GM12874 (cell line): ENCODE measurements at regions not wholly inside any gene's neighbourhood (a gene's known extent, or its start where the extent isn't known, plus 50 kb on each side); places are given as distances from the start of the nearest gene placed in this dataset.

Experiments
- TF ChIP-seq, protein P1 (sequence below): IDR thresholded peaks from 2 replicates; pipeline ENCODE4 v1.5.1; 2011; ENCODE audit warnings: low read depth, mild to moderate bottlenecking, control low read depth, low read length, moderate library complexity; ENCODE audit not compliant: insufficient read depth

DNA sequence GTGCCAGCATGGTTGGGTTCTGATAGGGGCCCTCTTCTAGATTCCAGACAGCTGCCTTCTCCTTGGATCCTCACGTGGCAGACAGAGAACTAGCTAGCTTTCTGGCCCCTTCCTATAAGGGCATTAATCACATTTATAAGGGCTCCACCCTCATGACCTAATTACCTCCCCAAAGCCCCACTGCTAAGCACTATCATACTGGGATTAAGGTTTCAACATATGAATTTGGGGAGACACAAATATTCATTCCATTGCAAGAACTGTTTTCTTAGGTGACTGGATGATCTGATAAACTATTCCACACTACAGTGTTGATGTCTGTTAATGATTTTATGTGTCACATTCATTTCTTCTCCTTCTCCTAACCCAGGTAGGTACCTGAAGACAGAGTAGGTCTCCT lies 135.8 kb upstream of the COL21A1 start:
- TF ChIP-seq, protein P1, sequence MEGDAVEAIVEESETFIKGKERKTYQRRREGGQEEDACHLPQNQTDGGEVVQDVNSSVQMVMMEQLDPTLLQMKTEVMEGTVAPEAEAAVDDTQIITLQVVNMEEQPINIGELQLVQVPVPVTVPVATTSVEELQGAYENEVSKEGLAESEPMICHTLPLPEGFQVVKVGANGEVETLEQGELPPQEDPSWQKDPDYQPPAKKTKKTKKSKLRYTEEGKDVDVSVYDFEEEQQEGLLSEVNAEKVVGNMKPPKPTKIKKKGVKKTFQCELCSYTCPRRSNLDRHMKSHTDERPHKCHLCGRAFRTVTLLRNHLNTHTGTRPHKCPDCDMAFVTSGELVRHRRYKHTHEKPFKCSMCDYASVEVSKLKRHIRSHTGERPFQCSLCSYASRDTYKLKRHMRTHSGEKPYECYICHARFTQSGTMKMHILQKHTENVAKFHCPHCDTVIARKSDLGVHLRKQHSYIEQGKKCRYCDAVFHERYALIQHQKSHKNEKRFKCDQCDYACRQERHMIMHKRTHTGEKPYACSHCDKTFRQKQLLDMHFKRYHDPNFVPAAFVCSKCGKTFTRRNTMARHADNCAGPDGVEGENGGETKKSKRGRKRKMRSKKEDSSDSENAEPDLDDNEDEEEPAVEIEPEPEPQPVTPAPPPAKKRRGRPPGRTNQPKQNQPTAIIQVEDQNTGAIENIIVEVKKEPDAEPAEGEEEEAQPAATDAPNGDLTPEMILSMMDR = no peak

DNA sequence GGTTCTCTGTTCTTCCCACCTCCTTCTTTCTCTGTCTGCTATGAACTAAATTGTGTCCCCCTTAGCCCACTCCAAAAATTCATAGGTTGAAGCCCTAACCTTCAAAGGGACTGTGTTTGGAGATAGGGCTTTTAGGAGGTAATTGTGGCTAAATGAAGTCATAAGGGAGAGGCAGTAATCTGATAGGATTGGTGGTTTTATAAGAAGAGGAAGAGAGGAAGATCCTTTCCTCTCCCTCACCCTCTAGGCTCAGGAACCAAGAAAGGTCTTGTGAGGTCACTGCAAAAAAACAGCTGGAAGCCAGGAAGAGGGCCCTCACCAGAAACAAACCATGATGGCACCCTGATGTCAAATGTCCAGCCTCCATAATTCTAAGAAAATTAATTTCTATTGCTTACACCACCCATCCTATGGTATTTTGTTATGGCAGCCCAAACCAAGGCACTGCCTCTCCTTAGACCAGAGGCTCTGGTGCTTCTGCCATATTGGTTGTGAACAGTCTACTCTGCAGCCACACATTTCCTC lies 135.1 kb upstream of the COL21A1 start:
- TF ChIP-seq, protein P1 = no peak

DNA sequence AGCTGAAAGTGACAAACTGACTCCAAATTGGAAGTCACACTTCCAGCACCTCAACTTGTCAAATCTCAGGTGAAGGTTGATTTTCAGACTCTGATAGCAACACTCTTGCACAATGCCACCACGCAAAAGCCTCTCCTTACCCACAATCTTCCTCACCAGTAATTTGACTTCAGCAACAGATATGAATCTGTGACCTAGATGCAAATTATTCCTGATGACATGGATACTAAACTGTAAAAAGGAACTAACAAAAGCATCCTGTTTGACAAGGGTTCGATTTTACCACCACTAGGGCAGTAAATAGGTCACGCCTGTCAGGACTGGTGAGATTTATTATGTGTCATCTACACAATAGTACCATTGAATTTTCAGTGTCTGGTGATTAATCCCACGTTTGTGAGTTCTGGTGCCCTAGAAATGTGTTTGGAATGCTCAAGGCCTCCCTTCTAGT lies 134.4 kb upstream of the COL21A1 start:
- TF ChIP-seq, protein P1 = no peak

DNA sequence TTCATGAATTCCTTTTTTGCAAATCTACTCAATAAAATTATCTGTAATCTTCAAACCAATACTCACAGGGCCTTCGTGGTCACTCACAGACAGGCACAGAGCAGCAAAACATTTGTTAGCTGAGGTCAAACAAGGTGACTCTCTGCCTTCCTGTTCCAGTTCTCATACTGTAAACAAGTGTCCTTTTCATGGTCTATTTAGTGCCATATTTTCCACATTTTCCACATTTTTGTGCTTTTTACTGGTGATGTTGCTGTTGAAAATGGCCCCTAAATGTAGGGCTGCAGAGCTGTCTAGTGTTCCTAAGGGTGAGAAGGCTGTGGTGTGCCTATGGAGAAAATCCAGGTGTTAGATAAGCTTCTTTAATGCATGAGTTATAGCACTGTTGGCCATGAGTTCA lies 133.1 kb upstream of the COL21A1 start:
- TF ChIP-seq, protein P1 = no peak

DNA sequence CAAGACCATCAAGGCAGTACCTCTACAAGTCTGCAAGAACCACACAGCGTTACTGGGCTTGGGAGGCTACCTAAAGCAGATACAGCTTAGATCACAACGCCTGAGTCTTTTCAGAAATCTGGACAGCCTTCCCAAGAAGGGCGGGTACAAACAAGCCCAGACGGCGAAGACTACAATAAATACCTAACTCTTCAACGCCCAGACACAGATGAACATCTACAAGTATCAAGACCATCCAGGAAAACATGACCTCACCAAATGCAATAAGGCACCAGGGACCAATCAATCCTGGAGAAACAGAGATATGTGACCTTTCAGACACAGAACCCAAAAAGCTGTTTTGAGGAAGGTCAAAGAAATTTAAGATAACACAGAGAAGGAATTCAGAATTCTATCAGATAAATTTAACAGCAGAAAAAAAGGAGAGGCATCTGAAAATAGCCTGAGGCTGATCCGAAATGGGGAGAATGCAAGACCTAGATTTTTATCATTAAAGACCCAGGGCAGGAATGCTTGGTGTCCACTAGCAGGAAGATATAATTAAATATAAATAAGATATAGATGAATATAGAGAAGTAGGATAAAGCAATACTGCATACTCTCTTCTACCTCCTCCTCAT lies 131.7 kb upstream of the COL21A1 start:
- TF ChIP-seq, protein P1 = no peak

DNA sequence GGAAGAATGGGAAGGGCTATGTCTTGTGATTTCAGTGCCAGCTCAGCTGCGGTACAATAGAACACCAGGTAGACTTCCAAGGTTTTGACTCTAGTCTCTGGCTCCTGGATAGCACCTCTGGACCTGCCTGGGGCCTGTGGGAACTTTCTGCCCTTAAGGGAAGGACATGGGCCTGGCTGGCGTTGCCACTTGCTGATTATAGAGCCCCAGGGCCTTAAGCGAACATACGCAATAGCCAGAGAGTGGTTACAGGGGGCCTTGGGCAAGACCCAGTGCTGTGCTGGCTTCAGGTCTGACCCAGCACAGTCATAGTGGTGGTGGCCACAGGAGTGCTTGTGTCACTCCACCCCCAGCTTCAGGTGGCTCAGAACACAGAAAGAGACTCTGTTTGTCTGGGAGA lies 131.1 kb upstream of the COL21A1 start:
- TF ChIP-seq, protein P1 = no peak

DNA sequence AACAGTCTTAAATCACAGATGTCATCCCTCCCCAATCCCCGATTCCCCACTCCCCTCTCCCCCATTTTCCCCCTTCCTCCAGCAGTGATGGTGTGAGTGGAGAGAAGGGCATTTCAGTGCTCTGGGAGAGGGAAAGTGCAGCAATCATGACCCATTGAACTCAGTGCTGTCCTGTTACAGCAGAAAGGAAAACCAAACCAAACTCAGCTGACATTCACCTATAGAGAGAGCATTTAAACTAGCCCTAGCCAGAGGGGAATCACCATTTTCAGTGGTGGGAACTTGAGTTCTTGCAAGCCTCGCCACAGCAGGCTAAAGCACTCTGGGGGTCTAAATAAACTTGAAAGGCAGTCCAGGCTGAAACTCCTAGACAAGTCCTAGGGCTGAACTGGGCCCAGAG lies 129.9 kb upstream of the COL21A1 start:
- TF ChIP-seq, protein P1 = no peak
